GM19328 (cell line): ENCODE measurements at regions not wholly inside any gene's neighbourhood (a gene's known extent, or its start where the extent isn't known, plus 50 kb on each side); places are given as distances from the start of the nearest gene placed in this dataset.

Source experiments
- ATAC-seq: cut with Tn5 transposase; IDR thresholded peaks from one replicate; pipeline ENCODE4 v1.9.1; 2021; ENCODE audit warnings: mild to moderate bottlenecking, moderate library complexity; ENCODE audit not compliant: unreplicated experiment

GRCh38 chr7:17598305-17598704 lies 299.9 kb downstream of the AHR start:
- no peak for ATAC-seq

- ATAC-seq: no peak
These were observed 300.4 kb downstream of the AHR start for GRCh38 chr7:17598846-17599245.

- no peak for ATAC-seq
These were observed 301.4 kb downstream of the AHR start for GRCh38 chr7:17599733-17600339.

GRCh38 chr7:17600340-17600752 lies 301.9 kb downstream of the AHR start:
- no peak for ATAC-seq

GRCh38 chr7:17601921-17602320 lies 303.5 kb downstream of the AHR start:
- no peak for ATAC-seq

GRCh38 chr7:17608114-17608833 lies 309.8 kb downstream of the AHR start:
- ATAC-seq: no peak

GRCh38 chr7:17611611-17612010 lies 313.2 kb downstream of the AHR start:
- no peak for ATAC-seq

- no peak for ATAC-seq
These were observed 315.0 kb downstream of the AHR start for GRCh38 chr7:17613338-17614041.

GRCh38 chr7:17617380-17617779 lies 318.9 kb downstream of the AHR start:
- ATAC-seq: no peak

- no peak for ATAC-seq
These were observed 319.6 kb downstream of the AHR start for GRCh38 chr7:17617857-17618651.

- ATAC-seq: no peak
These were observed 320.2 kb downstream of the AHR start for GRCh38 chr7:17618652-17618974.

- no peak for ATAC-seq
These were observed 320.9 kb downstream of the AHR start for GRCh38 chr7:17619196-17619818.

- no peak for ATAC-seq
These were observed 319.7 kb downstream of the SNX13 start for GRCh38 chr7:17620566-17620965.

GRCh38 chr7:17622451-17622850 lies 317.8 kb downstream of the SNX13 start:
- no peak for ATAC-seq

GRCh38 chr7:17623546-17624185 lies 316.6 kb downstream of the SNX13 start:
- ATAC-seq: no peak

GRCh38 chr7:17624379-17624778 lies 315.9 kb downstream of the SNX13 start:
- ATAC-seq: no peak

GRCh38 chr7:17625043-17625442 lies 315.3 kb downstream of the SNX13 start:
- no peak for ATAC-seq

- no peak for ATAC-seq
These were observed 314.1 kb downstream of the SNX13 start for GRCh38 chr7:17626235-17626634.

GRCh38 chr7:17631061-17631460 lies 309.2 kb downstream of the SNX13 start:
- no peak for ATAC-seq

GRCh38 chr7:17632384-17632783 lies 307.9 kb downstream of the SNX13 start:
- no peak for ATAC-seq

GRCh38 chr7:17633067-17633466 lies 307.2 kb downstream of the SNX13 start:
- no peak for ATAC-seq
